SK-N-SH treated with all-trans-retinoic acid at 6 μM for 48 hours (cell line): ENCODE measurements at regions not wholly inside any gene's neighbourhood (a gene's known extent, or its start where the extent isn't known, plus 50 kb on each side); places are given as distances from the start of the nearest gene placed in this dataset.

ENCODE experiments used
- ATAC-seq: fragments of 200-7000 bp; cut with Tn5 transposase; 3 replicates; pipeline ENCODE4 v1.9.1; 2020; ENCODE audit warnings: mild to moderate bottlenecking, moderate library complexity
- ARNTL ChIP-seq: fragments of 450-650 bp; formaldehyde crosslinking; IDR thresholded peaks from 2 replicates; pipeline ENCODE4 v1.5.0; 2020; ENCODE audit warnings: low read depth, mild to moderate bottlenecking, moderate library complexity, borderline replicate concordance
- BACH2 ChIP-seq: fragments of 250-450 bp; sonication (Bioruptor Pico); IDR thresholded peaks from 2 replicates; pipeline ENCODE4 v1.9.0; 2021; ENCODE audit warnings: mild to moderate bottlenecking, borderline replicate concordance
- CSDC2 ChIP-seq: fragments of 250-450 bp; sonication (Bioruptor Pico); IDR thresholded peaks from 2 replicates; pipeline ENCODE4 v1.5.0; 2020; ENCODE audit warnings: mild to moderate bottlenecking, moderate library complexity
- ESRRG ChIP-seq: fragments of 250-450 bp; sonication (Bioruptor Pico); IDR thresholded peaks from 2 replicates; pipeline ENCODE4 v1.6.1; 2021; ENCODE audit warnings: mild to moderate bottlenecking
- ISL1 ChIP-seq: fragments of 250-450 bp; sonication (Bioruptor Pico); IDR thresholded peaks from 2 replicates; pipeline ENCODE4 v2.1.2; 2022; ENCODE audit warnings: mild to moderate bottlenecking, moderate library complexity
- OSR1 ChIP-seq: fragments of 250-450 bp; sonication (Bioruptor Pico); IDR thresholded peaks from 2 replicates; pipeline ENCODE4 v1.8.0; 2022; ENCODE audit warnings: moderate library complexity, mild to moderate bottlenecking, inconsistent platforms
- PPARA ChIP-seq: fragments of 250-450 bp; sonication (Bioruptor Pico); IDR thresholded peaks from 2 replicates; pipeline ENCODE4 v1.5.0; 2020; ENCODE audit warnings: mild to moderate bottlenecking, borderline replicate concordance
- RARB ChIP-seq: fragments of 250-450 bp; sonication (Bioruptor Pico); IDR thresholded peaks from 2 replicates; pipeline ENCODE4 v1.8.0; 2021; ENCODE audit warnings: mild to moderate bottlenecking, moderate library complexity
- SNAI2 ChIP-seq: fragments of 250-450 bp; sonication (Bioruptor Pico); IDR thresholded peaks from 2 replicates; pipeline ENCODE4 v1.5.0; 2020; ENCODE audit warnings: mild to moderate bottlenecking, moderate library complexity
- TCF4 ChIP-seq: fragments of 250-450 bp; sonication (Bioruptor Pico); IDR thresholded peaks from 2 replicates; pipeline ENCODE4 v1.8.0; 2021; ENCODE audit warnings: mild to moderate bottlenecking, moderate library complexity, borderline replicate concordance
- TOX ChIP-seq: fragments of 250-450 bp; sonication (Bioruptor Pico); IDR thresholded peaks from 2 replicates; pipeline ENCODE4 v1.8.0; 2021; ENCODE audit warnings: mild to moderate bottlenecking, moderate library complexity, borderline replicate concordance
- ZC3H10 ChIP-seq: fragments of 250-450 bp; sonication (Bioruptor Pico); IDR thresholded peaks from 2 replicates; pipeline ENCODE4 v1.5.1; 2021; ENCODE audit warnings: mild to moderate bottlenecking, moderate library complexity
- ZFP3 ChIP-seq: fragments of 250-450 bp; sonication (Bioruptor Pico); IDR thresholded peaks from 2 replicates; pipeline ENCODE4 v1.5.0; 2020; ENCODE audit warnings: mild to moderate bottlenecking, moderate library complexity
- ZFP30 ChIP-seq: fragments of 450-650 bp; formaldehyde crosslinking; IDR thresholded peaks from 2 replicates; pipeline ENCODE4 v1.5.0; 2022; ENCODE audit warnings: mild to moderate bottlenecking, moderate library complexity
- ZNF565 ChIP-seq: fragments of 450-650 bp; formaldehyde crosslinking; conservative IDR thresholded peaks from 2 replicates; pipeline ENCODE4 v1.5.0; 2020; ENCODE audit warnings: low read depth, mild to moderate bottlenecking, moderate library complexity
- ZNF70 ChIP-seq: fragments of 450-650 bp; formaldehyde crosslinking; IDR thresholded peaks from 2 replicates; pipeline ENCODE4 v1.5.0; 2020; ENCODE audit warnings: mild to moderate bottlenecking, moderate library complexity
- ZNF8 ChIP-seq: fragments of 450-650 bp; formaldehyde crosslinking; IDR thresholded peaks from 2 replicates; pipeline ENCODE4 v1.5.0; 2020; ENCODE audit warnings: mild to moderate bottlenecking, moderate library complexity
- TF ChIP-seq, protein P1 (sequence below): fragments of 250-450 bp; sonication (Bioruptor Pico); IDR thresholded peaks from 2 replicates; pipeline ENCODE4 v1.5.1; 2020; ENCODE audit warnings: low read depth, mild to moderate bottlenecking, moderate library complexity
- TF ChIP-seq, protein P2 (sequence below): fragments of 250-450 bp; sonication (Bioruptor Pico); IDR thresholded peaks from 2 replicates; pipeline ENCODE4 v1.5.1; 2021; ENCODE audit warnings: mild to moderate bottlenecking, moderate library complexity
- TF ChIP-seq, protein P3 (sequence below): fragments of 250-450 bp; sonication (Bioruptor Pico); IDR thresholded peaks from 2 replicates; pipeline ENCODE4 v1.8.0; 2020; ENCODE audit warnings: mild to moderate bottlenecking, moderate library complexity, borderline replicate concordance
- TF ChIP-seq, protein P4 (sequence below): fragments of 250-450 bp; sonication (Bioruptor Pico); IDR thresholded peaks from 2 replicates; pipeline ENCODE4 v1.8.0; 2021; ENCODE audit warnings: low read depth, mild to moderate bottlenecking, moderate library complexity, borderline replicate concordance

DNA sequence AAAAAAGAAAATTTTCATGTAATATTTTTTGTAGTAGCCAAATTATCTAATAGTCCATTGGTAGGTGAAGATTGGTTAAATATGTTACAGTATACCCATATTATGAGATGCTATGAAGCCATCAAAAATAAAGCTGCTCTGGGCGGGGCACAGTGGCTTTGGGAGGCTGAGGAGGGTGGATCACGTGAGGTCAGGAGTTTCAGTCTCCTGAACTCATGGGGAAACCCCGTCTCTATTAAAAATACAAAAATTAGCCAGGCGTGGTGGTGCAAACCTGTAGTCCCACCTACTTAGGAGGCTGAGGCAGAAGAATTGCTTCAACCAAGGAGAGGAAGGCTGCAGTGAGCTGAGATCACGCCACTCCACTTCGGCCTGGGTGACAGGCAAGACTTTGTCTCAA lies 360.5 kb downstream of the KIF16B start:
- TF ChIP-seq RARB (no peak), BACH2 (CRISPR knock-in tag) (no peak), ZNF8 (CRISPR knock-in tag) (no peak), ZC3H10 (CRISPR knock-in tag) (no peak), ARNTL (CRISPR knock-in tag) (no peak)
- TF ChIP-seq, protein P1, sequence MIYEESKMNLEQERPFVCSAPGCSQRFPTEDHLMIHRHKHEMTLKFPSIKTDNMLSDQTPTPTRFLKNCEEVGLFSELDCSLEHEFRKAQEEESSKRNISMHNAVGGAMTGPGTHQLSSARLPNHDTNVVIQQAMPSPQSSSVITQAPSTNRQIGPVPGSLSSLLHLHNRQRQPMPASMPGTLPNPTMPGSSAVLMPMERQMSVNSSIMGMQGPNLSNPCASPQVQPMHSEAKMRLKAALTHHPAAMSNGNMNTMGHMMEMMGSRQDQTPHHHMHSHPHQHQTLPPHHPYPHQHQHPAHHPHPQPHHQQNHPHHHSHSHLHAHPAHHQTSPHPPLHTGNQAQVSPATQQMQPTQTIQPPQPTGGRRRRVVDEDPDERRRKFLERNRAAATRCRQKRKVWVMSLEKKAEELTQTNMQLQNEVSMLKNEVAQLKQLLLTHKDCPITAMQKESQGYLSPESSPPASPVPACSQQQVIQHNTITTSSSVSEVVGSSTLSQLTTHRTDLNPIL (CRISPR knock-in tag) = no peak
- no peak for ATAC-seq

DNA sequence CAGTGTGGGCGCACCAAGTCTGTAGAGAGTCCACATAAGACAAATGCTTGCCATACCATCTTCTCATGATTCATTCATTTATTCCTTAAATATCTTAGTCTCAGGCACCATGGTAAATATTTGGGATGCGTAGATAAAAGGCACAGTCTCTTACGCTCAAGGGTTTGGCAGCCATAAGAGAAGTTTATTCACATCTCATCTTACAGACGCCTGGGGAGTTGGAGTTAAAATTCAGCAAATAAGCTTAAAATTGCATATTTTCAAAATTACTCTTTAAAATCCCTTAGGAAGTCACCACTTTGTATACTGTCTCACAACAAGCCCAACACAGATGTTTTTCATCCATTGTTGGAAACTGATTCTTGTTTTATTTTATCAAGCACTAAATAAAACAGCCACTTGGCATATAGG lies 363.3 kb downstream of the KIF16B start:
- no peak for ATAC-seq
- TF ChIP-seq, protein P2, sequence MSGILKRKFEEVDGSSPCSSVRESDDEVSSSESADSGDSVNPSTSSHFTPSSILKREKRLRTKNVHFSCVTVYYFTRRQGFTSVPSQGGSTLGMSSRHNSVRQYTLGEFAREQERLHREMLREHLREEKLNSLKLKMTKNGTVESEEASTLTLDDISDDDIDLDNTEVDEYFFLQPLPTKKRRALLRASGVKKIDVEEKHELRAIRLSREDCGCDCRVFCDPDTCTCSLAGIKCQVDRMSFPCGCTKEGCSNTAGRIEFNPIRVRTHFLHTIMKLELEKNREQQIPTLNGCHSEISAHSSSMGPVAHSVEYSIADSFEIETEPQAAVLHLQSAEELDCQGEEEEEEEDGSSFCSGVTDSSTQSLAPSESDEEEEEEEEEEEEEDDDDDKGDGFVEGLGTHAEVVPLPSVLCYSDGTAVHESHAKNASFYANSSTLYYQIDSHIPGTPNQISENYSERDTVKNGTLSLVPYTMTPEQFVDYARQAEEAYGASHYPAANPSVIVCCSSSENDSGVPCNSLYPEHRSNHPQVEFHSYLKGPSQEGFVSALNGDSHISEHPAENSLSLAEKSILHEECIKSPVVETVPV (CRISPR knock-in tag) = no peak
- TF ChIP-seq TOX (CRISPR knock-in tag) (no peak), ZNF8 (CRISPR knock-in tag) (no peak), ZC3H10 (CRISPR knock-in tag) (no peak)
- TF ChIP-seq, protein P3, sequence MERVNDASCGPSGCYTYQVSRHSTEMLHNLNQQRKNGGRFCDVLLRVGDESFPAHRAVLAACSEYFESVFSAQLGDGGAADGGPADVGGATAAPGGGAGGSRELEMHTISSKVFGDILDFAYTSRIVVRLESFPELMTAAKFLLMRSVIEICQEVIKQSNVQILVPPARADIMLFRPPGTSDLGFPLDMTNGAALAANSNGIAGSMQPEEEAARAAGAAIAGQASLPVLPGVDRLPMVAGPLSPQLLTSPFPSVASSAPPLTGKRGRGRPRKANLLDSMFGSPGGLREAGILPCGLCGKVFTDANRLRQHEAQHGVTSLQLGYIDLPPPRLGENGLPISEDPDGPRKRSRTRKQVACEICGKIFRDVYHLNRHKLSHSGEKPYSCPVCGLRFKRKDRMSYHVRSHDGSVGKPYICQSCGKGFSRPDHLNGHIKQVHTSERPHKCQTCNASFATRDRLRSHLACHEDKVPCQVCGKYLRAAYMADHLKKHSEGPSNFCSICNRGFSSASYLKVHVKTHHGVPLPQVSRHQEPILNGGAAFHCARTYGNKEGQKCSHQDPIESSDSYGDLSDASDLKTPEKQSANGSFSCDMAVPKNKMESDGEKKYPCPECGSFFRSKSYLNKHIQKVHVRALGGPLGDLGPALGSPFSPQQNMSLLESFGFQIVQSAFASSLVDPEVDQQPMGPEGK (CRISPR knock-in tag) = no peak

DNA sequence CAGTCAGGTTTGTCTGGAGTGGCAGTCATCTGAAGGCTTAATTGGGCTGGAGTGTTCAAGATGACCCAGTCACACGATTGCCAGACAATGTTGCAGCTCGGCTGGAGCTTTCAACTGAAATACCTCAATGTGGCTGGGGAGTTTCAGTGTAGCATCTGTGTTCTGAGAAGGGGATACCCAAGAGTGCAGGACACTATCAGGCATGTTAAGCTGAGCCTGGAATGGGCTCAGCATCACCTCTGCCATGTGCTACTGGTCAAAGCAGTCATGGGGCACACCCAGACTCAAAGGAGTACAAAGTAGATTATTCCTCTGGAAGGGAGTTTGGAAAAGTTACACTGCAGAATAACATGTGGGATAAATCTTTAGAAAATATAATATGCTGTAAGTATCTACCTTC lies 363.9 kb downstream of the KIF16B start:
- no peak for TF ChIP-seq ZNF70 (CRISPR knock-in tag)
- no peak for TF ChIP-seq TOX (CRISPR knock-in tag)
- TF ChIP-seq ESRRG (CRISPR knock-in tag) = no peak
- TF ChIP-seq, protein P1 (CRISPR knock-in tag) = no peak
- TF ChIP-seq TCF4 (CRISPR knock-in tag) = no peak
- no peak for TF ChIP-seq RARB
- no peak for TF ChIP-seq CSDC2 (CRISPR knock-in tag)
- no peak for TF ChIP-seq BACH2 (CRISPR knock-in tag)
- TF ChIP-seq ZFP3 = no peak
- no peak for TF ChIP-seq ZNF8 (CRISPR knock-in tag)
- TF ChIP-seq ZNF565 (CRISPR knock-in tag) = no peak
- no peak for TF ChIP-seq ZC3H10 (CRISPR knock-in tag)
- TF ChIP-seq, protein P3 (CRISPR knock-in tag) = no peak
- no peak for TF ChIP-seq SNAI2
- no peak for TF ChIP-seq ZFP30 (CRISPR knock-in tag)
- TF ChIP-seq, protein P4, sequence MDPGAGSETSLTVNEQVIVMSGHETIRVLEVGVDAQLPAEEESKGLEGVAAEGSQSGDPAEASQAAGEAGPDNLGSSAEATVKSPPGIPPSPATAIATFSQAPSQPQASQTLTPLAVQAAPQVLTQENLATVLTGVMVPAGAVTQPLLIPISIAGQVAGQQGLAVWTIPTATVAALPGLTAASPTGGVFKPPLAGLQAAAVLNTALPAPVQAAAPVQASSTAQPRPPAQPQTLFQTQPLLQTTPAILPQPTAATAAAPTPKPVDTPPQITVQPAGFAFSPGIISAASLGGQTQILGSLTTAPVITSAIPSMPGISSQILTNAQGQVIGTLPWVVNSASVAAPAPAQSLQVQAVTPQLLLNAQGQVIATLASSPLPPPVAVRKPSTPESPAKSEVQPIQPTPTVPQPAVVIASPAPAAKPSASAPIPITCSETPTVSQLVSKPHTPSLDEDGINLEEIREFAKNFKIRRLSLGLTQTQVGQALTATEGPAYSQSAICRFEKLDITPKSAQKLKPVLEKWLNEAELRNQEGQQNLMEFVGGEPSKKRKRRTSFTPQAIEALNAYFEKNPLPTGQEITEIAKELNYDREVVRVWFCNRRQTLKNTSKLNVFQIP (CRISPR knock-in tag) = no peak
- TF ChIP-seq PPARA (CRISPR knock-in tag) = no peak
- no peak for TF ChIP-seq OSR1 (CRISPR knock-in tag)
- TF ChIP-seq ISL1 = no peak
- ATAC-seq = no peak
